SK-N-SH treated with all-trans-retinoic acid at 6 μM for 48 hours (cell line): ENCODE measurements at regions not wholly inside any gene's neighbourhood (a gene's known extent, or its start where the extent isn't known, plus 50 kb on each side); places are given as distances from the start of the nearest gene placed in this dataset.

Experiments
- ATAC-seq: fragments of 200-7000 bp; cut with Tn5 transposase; 3 replicates; pipeline ENCODE4 v1.9.1; 2020; ENCODE audit warnings: mild to moderate bottlenecking, moderate library complexity
- ARNTL ChIP-seq: fragments of 450-650 bp; formaldehyde crosslinking; IDR thresholded peaks from 2 replicates; pipeline ENCODE4 v1.5.0; 2020; ENCODE audit warnings: low read depth, mild to moderate bottlenecking, moderate library complexity, borderline replicate concordance
- CREB5 ChIP-seq: fragments of 250-450 bp; sonication (Bioruptor Pico); IDR thresholded peaks from 2 replicates; pipeline ENCODE4 v1.5.1; 2020; ENCODE audit warnings: low read depth, mild to moderate bottlenecking, moderate library complexity
- CSDC2 ChIP-seq: fragments of 250-450 bp; sonication (Bioruptor Pico); IDR thresholded peaks from 2 replicates; pipeline ENCODE4 v1.5.0; 2020; ENCODE audit warnings: mild to moderate bottlenecking, moderate library complexity
- CSRNP3 ChIP-seq: fragments of 250-450 bp; sonication (Bioruptor Pico); IDR thresholded peaks from 2 replicates; pipeline ENCODE4 v1.5.1; 2021; ENCODE audit warnings: mild to moderate bottlenecking, moderate library complexity
- ESRRG ChIP-seq: fragments of 250-450 bp; sonication (Bioruptor Pico); IDR thresholded peaks from 2 replicates; pipeline ENCODE4 v1.6.1; 2021; ENCODE audit warnings: mild to moderate bottlenecking
- GLIS3 ChIP-seq: fragments of 250-450 bp; sonication (Bioruptor Pico); IDR thresholded peaks from 2 replicates; pipeline ENCODE4 v1.5.0; 2020; ENCODE audit warnings: mild to moderate bottlenecking, moderate library complexity
- ISL1 ChIP-seq: fragments of 250-450 bp; sonication (Bioruptor Pico); IDR thresholded peaks from 2 replicates; pipeline ENCODE4 v2.1.2; 2022; ENCODE audit warnings: mild to moderate bottlenecking, moderate library complexity
- OSR1 ChIP-seq: fragments of 250-450 bp; sonication (Bioruptor Pico); IDR thresholded peaks from 2 replicates; pipeline ENCODE4 v1.8.0; 2022; ENCODE audit warnings: moderate library complexity, mild to moderate bottlenecking, inconsistent platforms
- PATZ1 ChIP-seq: fragments of 250-450 bp; sonication (Bioruptor Pico); IDR thresholded peaks from 2 replicates; pipeline ENCODE4 v1.8.0; 2020; ENCODE audit warnings: mild to moderate bottlenecking, moderate library complexity, borderline replicate concordance
- POU6F1 ChIP-seq: fragments of 250-450 bp; sonication (Bioruptor Pico); IDR thresholded peaks from 2 replicates; pipeline ENCODE4 v1.8.0; 2021; ENCODE audit warnings: low read depth, mild to moderate bottlenecking, moderate library complexity, borderline replicate concordance
- PPARA ChIP-seq: fragments of 250-450 bp; sonication (Bioruptor Pico); IDR thresholded peaks from 2 replicates; pipeline ENCODE4 v1.5.0; 2020; ENCODE audit warnings: mild to moderate bottlenecking, borderline replicate concordance
- RARB ChIP-seq: fragments of 250-450 bp; sonication (Bioruptor Pico); IDR thresholded peaks from 2 replicates; pipeline ENCODE4 v1.8.0; 2021; ENCODE audit warnings: mild to moderate bottlenecking, moderate library complexity
- TCF4 ChIP-seq: fragments of 250-450 bp; sonication (Bioruptor Pico); IDR thresholded peaks from 2 replicates; pipeline ENCODE4 v1.8.0; 2021; ENCODE audit warnings: mild to moderate bottlenecking, moderate library complexity, borderline replicate concordance
- TOX ChIP-seq: fragments of 250-450 bp; sonication (Bioruptor Pico); IDR thresholded peaks from 2 replicates; pipeline ENCODE4 v1.8.0; 2021; ENCODE audit warnings: mild to moderate bottlenecking, moderate library complexity, borderline replicate concordance
- TSHZ2 ChIP-seq: fragments of 250-450 bp; sonication (Bioruptor Pico); IDR thresholded peaks from 2 replicates; pipeline ENCODE4 v1.5.0; 2020; ENCODE audit warnings: mild to moderate bottlenecking, moderate library complexity
- ZC3H10 ChIP-seq: fragments of 250-450 bp; sonication (Bioruptor Pico); IDR thresholded peaks from 2 replicates; pipeline ENCODE4 v1.5.1; 2021; ENCODE audit warnings: mild to moderate bottlenecking, moderate library complexity
- ZFP30 ChIP-seq: fragments of 450-650 bp; formaldehyde crosslinking; IDR thresholded peaks from 2 replicates; pipeline ENCODE4 v1.5.0; 2022; ENCODE audit warnings: mild to moderate bottlenecking, moderate library complexity
- ZNF565 ChIP-seq: fragments of 450-650 bp; formaldehyde crosslinking; conservative IDR thresholded peaks from 2 replicates; pipeline ENCODE4 v1.5.0; 2020; ENCODE audit warnings: low read depth, mild to moderate bottlenecking, moderate library complexity
- ZNF70 ChIP-seq: fragments of 450-650 bp; formaldehyde crosslinking; IDR thresholded peaks from 2 replicates; pipeline ENCODE4 v1.5.0; 2020; ENCODE audit warnings: mild to moderate bottlenecking, moderate library complexity
- ZNF8 ChIP-seq: fragments of 450-650 bp; formaldehyde crosslinking; IDR thresholded peaks from 2 replicates; pipeline ENCODE4 v1.5.0; 2020; ENCODE audit warnings: mild to moderate bottlenecking, moderate library complexity

GRCh38 chr5:173793648-173794548 lies 94.3 kb upstream of the CPEB4 start:
- TF ChIP-seq GLIS3 = no peak
- TF ChIP-seq ISL1 = no peak
- no peak for TF ChIP-seq ZNF565 (CRISPR knock-in tag)
- TF ChIP-seq PPARA = no peak
- TF ChIP-seq ESRRG (CRISPR knock-in tag) = no peak
- TF ChIP-seq ZFP30 (CRISPR knock-in tag) = no peak
- no peak for TF ChIP-seq ARNTL
- no peak for TF ChIP-seq CSDC2 (CRISPR knock-in tag)
- TF ChIP-seq RARB = no peak
- no peak for TF ChIP-seq ZC3H10 (CRISPR knock-in tag)
- TF ChIP-seq POU6F1 = no peak
- no peak for TF ChIP-seq ZNF8 (CRISPR knock-in tag)
- no peak for TF ChIP-seq ZNF70 (CRISPR knock-in tag)
- TF ChIP-seq TOX (CRISPR knock-in tag) = no peak
- TF ChIP-seq PATZ1 = no peak
- no peak for TF ChIP-seq OSR1 (CRISPR knock-in tag)
- TF ChIP-seq CREB5 = no peak
- TF ChIP-seq TSHZ2 = no peak
- no peak for ATAC-seq

GRCh38 chr5:173794901-173795416 lies 93.2 kb upstream of the CPEB4 start:
- no peak for ATAC-seq
- TF ChIP-seq TOX (CRISPR knock-in tag) (no peak), TSHZ2 (no peak), ZFP30 (CRISPR knock-in tag) (no peak), GLIS3 (no peak), ARNTL (no peak), CSDC2 (CRISPR knock-in tag) (no peak), PPARA (no peak), POU6F1 (no peak), RARB (no peak), OSR1 (CRISPR knock-in tag) (no peak), CSRNP3 (CRISPR knock-in tag) (no peak), ZC3H10 (CRISPR knock-in tag) (no peak), PATZ1 (no peak), ESRRG (CRISPR knock-in tag) (no peak), TCF4 (CRISPR knock-in tag) (no peak)
